A549 (cell line): ENCODE measurements at regions not wholly inside any gene's neighbourhood (a gene's known extent, or its start where the extent isn't known, plus 50 kb on each side); places are given as distances from the start of the nearest gene placed in this dataset.

Source experiments
- CHD4 ChIP-seq: fragments of 200-600 bp; sonication (generic); IDR thresholded peaks from 2 replicates; pipeline ENCODE4 v1.6.1; 2016; ENCODE audit warnings: antibody characterized with exemption, mild to moderate bottlenecking, borderline replicate concordance
- EP300 ChIP-seq, 2 experiments: fragments of >200 bp; sonication (Bioruptor Twin); formaldehyde crosslinking; IDR thresholded peaks; 2 replicates in 1 of 2; 3 replicates in 1 of 2; pipeline ENCODE4 v1.6.1; 2016 to 2017
- ESRRA ChIP-seq: fragments of 150-350 bp; IDR thresholded peaks from 2 replicates; pipeline ENCODE4 v1.6.1; 2014; ENCODE audit warnings: mild to moderate bottlenecking, low read length, borderline replicate concordance
- FOSL2 ChIP-seq, 2 experiments: fragments of 450-650 bp in 1 of 2; fragments of >200 bp in 1 of 2; sonication (Bioruptor Twin) in 1 of 2; formaldehyde crosslinking; IDR thresholded peaks; 2 replicates each; pipeline versions ENCODE4 v1.5.0 to v1.6.1; 2016 to 2020; ENCODE audit warnings: mild to moderate bottlenecking in 1 of 2, moderate library complexity in 1 of 2
- KDM5A ChIP-seq: fragments of 200-600 bp; sonication (generic); IDR thresholded peaks from 2 replicates; pipeline ENCODE4 v1.6.1; 2016; ENCODE audit warnings: antibody characterized with exemption, mild to moderate bottlenecking
- MAZ ChIP-seq: fragments of 150-350 bp; IDR thresholded peaks from 2 replicates; pipeline ENCODE4 v1.6.1; 2014; ENCODE audit warnings: antibody characterized with exemption, low read depth, low read length, borderline replicate concordance
- POLR2A ChIP-seq: IDR thresholded peaks from 2 replicates; pipeline ENCODE4 v1.6.1; 2012; ENCODE audit warnings: mild to moderate bottlenecking, low read length
- RARB ChIP-seq: fragments of 250-450 bp; sonication (Bioruptor Pico); IDR thresholded peaks from 2 replicates; pipeline ENCODE4 v1.8.0; 2021; ENCODE audit warnings: mild to moderate bottlenecking, moderate library complexity
- RFX5 ChIP-seq: fragments of 450-650 bp; IDR thresholded peaks from 2 replicates; pipeline ENCODE4 v1.7.1; 2014; ENCODE audit warnings: antibody characterized with exemption, mild to moderate bottlenecking, moderate library complexity
- TF ChIP-seq, protein P1 (sequence below): fragments of >200 bp; sonication (Bioruptor Twin); formaldehyde crosslinking; IDR thresholded peaks from 3 replicates; pipeline ENCODE4 v1.5.1; 2016
- TF ChIP-seq, protein P2 (sequence below): fragments of 200-600 bp; sonication (generic); IDR thresholded peaks from 2 replicates; pipeline ENCODE4 v1.6.1; 2016; ENCODE audit warnings: antibody characterized with exemption, mild to moderate bottlenecking, moderate library complexity
- TF ChIP-seq, protein P3 (sequence below): fragments of 450-650 bp; IDR thresholded peaks from 2 replicates; pipeline ENCODE4 v1.6.1; 2014; ENCODE audit warnings: antibody characterized with exemption

DNA sequence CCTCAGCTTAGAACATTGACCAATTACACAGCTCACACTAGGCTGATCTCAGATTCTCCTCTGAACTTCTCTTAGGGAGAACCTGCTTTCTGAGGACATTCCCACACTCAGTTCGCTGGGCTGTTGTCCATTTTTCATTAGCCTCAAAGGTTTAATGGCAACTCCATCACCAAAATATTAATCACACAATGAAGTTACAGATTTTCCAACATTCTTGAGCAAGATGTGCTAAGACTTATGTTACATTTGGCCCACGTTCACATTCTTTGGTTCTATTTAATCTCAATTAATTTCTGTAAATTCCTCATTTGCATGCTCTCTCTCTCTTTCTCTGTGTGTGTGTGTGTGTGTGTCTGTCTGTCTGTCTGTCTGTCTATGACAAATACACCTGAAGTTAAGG lies 82.3 kb upstream of the EDNRA start:
- TF ChIP-seq, protein P1, sequence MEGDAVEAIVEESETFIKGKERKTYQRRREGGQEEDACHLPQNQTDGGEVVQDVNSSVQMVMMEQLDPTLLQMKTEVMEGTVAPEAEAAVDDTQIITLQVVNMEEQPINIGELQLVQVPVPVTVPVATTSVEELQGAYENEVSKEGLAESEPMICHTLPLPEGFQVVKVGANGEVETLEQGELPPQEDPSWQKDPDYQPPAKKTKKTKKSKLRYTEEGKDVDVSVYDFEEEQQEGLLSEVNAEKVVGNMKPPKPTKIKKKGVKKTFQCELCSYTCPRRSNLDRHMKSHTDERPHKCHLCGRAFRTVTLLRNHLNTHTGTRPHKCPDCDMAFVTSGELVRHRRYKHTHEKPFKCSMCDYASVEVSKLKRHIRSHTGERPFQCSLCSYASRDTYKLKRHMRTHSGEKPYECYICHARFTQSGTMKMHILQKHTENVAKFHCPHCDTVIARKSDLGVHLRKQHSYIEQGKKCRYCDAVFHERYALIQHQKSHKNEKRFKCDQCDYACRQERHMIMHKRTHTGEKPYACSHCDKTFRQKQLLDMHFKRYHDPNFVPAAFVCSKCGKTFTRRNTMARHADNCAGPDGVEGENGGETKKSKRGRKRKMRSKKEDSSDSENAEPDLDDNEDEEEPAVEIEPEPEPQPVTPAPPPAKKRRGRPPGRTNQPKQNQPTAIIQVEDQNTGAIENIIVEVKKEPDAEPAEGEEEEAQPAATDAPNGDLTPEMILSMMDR, result no peak
- TF ChIP-seq, protein P2, sequence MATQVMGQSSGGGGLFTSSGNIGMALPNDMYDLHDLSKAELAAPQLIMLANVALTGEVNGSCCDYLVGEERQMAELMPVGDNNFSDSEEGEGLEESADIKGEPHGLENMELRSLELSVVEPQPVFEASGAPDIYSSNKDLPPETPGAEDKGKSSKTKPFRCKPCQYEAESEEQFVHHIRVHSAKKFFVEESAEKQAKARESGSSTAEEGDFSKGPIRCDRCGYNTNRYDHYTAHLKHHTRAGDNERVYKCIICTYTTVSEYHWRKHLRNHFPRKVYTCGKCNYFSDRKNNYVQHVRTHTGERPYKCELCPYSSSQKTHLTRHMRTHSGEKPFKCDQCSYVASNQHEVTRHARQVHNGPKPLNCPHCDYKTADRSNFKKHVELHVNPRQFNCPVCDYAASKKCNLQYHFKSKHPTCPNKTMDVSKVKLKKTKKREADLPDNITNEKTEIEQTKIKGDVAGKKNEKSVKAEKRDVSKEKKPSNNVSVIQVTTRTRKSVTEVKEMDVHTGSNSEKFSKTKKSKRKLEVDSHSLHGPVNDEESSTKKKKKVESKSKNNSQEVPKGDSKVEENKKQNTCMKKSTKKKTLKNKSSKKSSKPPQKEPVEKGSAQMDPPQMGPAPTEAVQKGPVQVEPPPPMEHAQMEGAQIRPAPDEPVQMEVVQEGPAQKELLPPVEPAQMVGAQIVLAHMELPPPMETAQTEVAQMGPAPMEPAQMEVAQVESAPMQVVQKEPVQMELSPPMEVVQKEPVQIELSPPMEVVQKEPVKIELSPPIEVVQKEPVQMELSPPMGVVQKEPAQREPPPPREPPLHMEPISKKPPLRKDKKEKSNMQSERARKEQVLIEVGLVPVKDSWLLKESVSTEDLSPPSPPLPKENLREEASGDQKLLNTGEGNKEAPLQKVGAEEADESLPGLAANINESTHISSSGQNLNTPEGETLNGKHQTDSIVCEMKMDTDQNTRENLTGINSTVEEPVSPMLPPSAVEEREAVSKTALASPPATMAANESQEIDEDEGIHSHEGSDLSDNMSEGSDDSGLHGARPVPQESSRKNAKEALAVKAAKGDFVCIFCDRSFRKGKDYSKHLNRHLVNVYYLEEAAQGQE, result no peak
- TF ChIP-seq POLR2A, result no peak
- no peak for TF ChIP-seq RFX5
- TF ChIP-seq RARB (CRISPR knock-in tag), result no peak
- TF ChIP-seq FOSL2 (IDR thresholded peaks at IDR 0.05), result no peak
- TF ChIP-seq FOSL2 (CRISPR knock-in tag; IDR thresholded peaks at IDR 0.05), result no peak
- TF ChIP-seq ESRRA, result no peak
- TF ChIP-seq, protein P3, sequence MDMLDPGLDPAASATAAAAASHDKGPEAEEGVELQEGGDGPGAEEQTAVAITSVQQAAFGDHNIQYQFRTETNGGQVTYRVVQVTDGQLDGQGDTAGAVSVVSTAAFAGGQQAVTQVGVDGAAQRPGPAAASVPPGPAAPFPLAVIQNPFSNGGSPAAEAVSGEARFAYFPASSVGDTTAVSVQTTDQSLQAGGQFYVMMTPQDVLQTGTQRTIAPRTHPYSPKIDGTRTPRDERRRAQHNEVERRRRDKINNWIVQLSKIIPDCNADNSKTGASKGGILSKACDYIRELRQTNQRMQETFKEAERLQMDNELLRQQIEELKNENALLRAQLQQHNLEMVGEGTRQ, result no peak
- TF ChIP-seq CHD4, result no peak
- TF ChIP-seq KDM5A, result no peak
- no peak for TF ChIP-seq EP300 (IDR thresholded peaks at IDR 0.05)
- no peak for TF ChIP-seq MAZ
